ENCODE measurements at regions not wholly inside any gene's neighbourhood (a gene's known extent, or its start where the extent isn't known, plus 50 kb on each side); places are given as distances from the start of the nearest gene placed in this dataset.

DNA sequence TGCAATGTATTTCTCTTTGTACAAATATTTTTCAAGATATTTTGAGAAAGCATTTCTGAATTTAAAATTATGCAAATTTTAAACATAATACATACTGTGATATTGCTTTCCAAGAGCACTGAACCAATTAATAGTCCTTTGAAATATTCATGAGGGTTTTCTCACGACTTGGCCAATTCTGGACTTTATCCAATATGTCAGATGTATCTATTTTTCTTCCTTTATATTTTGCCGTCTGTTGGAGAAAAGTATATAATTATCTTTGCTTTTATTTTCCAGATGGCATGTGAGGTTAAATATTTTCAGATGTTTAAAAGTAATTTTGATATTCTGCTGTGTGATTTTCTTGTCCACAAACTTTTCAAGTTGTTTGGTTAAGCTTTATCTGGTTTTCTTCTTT is 378.9 kb downstream of the SLCO4C1 start:
- TF ChIP-seq, protein P1, sequence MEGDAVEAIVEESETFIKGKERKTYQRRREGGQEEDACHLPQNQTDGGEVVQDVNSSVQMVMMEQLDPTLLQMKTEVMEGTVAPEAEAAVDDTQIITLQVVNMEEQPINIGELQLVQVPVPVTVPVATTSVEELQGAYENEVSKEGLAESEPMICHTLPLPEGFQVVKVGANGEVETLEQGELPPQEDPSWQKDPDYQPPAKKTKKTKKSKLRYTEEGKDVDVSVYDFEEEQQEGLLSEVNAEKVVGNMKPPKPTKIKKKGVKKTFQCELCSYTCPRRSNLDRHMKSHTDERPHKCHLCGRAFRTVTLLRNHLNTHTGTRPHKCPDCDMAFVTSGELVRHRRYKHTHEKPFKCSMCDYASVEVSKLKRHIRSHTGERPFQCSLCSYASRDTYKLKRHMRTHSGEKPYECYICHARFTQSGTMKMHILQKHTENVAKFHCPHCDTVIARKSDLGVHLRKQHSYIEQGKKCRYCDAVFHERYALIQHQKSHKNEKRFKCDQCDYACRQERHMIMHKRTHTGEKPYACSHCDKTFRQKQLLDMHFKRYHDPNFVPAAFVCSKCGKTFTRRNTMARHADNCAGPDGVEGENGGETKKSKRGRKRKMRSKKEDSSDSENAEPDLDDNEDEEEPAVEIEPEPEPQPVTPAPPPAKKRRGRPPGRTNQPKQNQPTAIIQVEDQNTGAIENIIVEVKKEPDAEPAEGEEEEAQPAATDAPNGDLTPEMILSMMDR (IDR thresholded peaks at IDR 0.05; ENCODE audit: insufficient read depth, low read length, poor library complexity, severe bottlenecking), result no peak
- DNase-seq (ENCODE audit: extremely low read depth, insufficient read length), result no peak
- no peak overlapping the region for H3K4me3 ChIP-seq (replicated peaks; ENCODE audit: low read depth, low read length)
- no peaks in the 10 kb centered on the region for H3K36me3 ChIP-seq (ENCODE audit: control insufficient read depth, insufficient read depth, low read length)
- H3K27me3 ChIP-seq (replicated peaks; ENCODE audit: control insufficient read depth, insufficient read depth, low read length), result no peaks in the 10 kb centered on the region

DNA sequence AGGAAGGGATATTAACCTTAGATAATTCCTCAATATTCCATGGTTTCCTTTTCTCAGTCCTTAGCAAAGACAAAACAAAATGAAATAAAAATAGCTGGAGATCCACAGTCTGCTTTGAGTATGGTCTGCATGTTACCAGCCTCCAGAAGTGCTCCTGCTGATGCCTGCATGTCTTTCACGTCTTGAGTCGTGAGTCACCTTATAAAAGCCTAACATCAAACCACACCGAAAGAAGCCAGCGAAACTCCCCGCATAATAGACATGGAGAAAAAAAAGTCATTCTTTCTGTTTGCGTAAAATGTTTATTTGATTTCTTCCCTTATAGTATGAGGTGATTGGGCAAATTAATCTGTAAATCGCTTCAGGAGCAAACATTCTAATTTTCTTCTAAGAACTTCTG is 380.5 kb downstream of the SLCO4C1 start:
- Histone ChIP-seq H3K36me3 (ENCODE audit: control insufficient read depth, insufficient read depth, low read length) (no peaks in the 10 kb centered on the region), H3K4me3 (replicated peaks; ENCODE audit: low read depth, low read length) (no peak overlapping the region), H3K27me3 (replicated peaks; ENCODE audit: control insufficient read depth, insufficient read depth, low read length) (no peaks in the 10 kb centered on the region)
- TF ChIP-seq, protein P1 (IDR thresholded peaks at IDR 0.05; ENCODE audit: insufficient read depth, low read length, poor library complexity, severe bottlenecking), result no peak
- DNase-seq (ENCODE audit: extremely low read depth, insufficient read length), result no peak

DNA sequence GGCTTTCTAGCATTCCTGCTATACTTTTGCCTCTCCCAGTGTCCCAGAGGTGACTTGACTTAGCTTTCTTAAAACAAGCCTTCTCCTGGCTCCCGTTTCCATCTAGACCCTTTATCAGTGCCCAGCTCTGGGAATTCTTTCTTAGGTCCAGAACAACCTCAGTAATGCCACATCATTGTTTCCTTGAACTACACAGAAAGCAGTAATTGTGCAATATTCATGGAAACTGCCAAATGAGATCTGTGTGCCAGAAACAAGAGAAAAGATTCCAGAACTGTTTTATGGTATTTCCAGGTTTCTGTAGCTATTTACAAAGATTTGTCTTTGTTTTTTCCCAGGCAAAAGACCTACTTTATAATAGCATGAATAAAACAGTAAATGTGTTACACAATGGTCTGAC is 391.3 kb downstream of the SLCO4C1 start:
- H3K36me3 ChIP-seq (ENCODE audit: control insufficient read depth, insufficient read depth, low read length), result no peaks in the 10 kb centered on the region
- DNase-seq (ENCODE audit: extremely low read depth, insufficient read length), result no peak
- no peaks in the 10 kb centered on the region for H3K27me3 ChIP-seq (replicated peaks; ENCODE audit: control insufficient read depth, insufficient read depth, low read length)
- H3K4me3 ChIP-seq (replicated peaks; ENCODE audit: low read depth, low read length), result no peak overlapping the region
- TF ChIP-seq, protein P1 (IDR thresholded peaks at IDR 0.05; ENCODE audit: insufficient read depth, low read length, poor library complexity, severe bottlenecking), result no peak

DNA sequence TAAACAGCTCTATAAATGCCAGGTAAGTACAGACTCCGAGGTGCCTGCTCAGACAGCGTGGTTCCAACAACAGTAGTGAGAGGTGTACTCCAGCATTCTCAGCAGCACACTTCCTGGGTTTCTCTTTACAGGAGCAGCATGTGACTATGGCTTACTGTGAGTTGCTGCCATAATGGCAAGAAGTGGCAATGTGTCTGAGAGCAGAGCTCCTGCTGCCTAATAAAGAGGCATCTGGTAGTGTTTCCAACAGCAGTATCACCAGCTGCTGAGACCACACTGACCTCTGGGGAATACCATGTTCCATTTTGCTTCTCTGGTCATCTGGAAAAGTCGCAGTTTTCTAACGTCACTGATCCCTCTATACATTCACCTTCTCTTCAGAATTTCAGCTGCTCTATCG is 398.2 kb downstream of the SLCO4C1 start:
- no peaks in the 10 kb centered on the region for H3K36me3 ChIP-seq (ENCODE audit: control insufficient read depth, insufficient read depth, low read length)
- TF ChIP-seq, protein P1 (IDR thresholded peaks at IDR 0.05; ENCODE audit: insufficient read depth, low read length, poor library complexity, severe bottlenecking), result no peak
- H3K27me3 ChIP-seq (replicated peaks; ENCODE audit: control insufficient read depth, insufficient read depth, low read length), result no peaks in the 10 kb centered on the region
- no peak for DNase-seq (ENCODE audit: extremely low read depth, insufficient read length)
- no peak overlapping the region for H3K4me3 ChIP-seq (replicated peaks; ENCODE audit: low read depth, low read length)

DNA sequence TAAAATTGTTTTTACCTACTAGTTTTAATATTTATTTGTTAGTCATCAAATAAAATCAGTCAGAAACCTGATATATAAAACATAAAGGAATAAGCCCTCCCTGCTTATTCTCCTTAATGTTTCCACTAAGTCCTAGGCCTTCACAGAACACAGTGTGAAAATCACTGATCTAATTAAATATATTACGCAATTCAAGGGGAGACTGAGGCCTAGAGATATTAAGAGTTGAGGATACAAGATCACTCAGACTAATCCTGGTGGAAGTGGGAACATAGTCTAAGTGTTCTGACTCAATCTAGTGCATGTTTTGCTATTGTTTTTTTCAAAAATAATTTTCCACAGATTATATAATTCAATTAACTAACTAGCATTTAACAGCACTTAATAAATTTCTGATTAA is 401.1 kb downstream of the SLCO4C1 start:
- DNase-seq (ENCODE audit: extremely low read depth, insufficient read length), result no peak
- Histone ChIP-seq H3K4me3 (replicated peaks; ENCODE audit: low read depth, low read length) (no peak overlapping the region), H3K27me3 (replicated peaks; ENCODE audit: control insufficient read depth, insufficient read depth, low read length) (no peaks in the 10 kb centered on the region), H3K36me3 (ENCODE audit: control insufficient read depth, insufficient read depth, low read length) (no peaks in the 10 kb centered on the region)
- TF ChIP-seq, protein P1 (IDR thresholded peaks at IDR 0.05; ENCODE audit: insufficient read depth, low read length, poor library complexity, severe bottlenecking), result no peak

DNA sequence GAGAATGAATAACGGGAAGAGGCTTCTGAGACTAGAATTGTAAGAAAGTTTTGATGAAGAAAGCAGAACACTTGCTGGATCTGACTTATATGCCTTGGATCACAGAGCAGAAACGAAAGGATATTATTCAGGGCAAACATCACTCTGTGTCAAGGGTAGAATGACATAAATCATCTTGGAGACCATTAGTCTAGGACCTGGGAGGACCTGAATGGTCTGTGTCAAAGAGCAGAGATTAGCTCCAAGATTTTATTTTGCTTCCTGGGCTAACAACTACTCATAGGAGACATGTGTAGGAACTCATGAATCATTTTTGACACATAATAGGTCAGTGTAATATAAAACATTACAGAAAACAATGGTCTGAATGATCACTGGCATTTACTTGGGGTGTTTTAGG is 417.9 kb downstream of the SLCO4C1 start:
- Histone ChIP-seq H3K27me3 (replicated peaks; ENCODE audit: control insufficient read depth, insufficient read depth, low read length) (no peaks in the 10 kb centered on the region), H3K4me3 (replicated peaks; ENCODE audit: low read depth, low read length) (no peak overlapping the region), H3K36me3 (ENCODE audit: control insufficient read depth, insufficient read depth, low read length) (no peaks in the 10 kb centered on the region)
- DNase-seq (ENCODE audit: extremely low read depth, insufficient read length), result no peak
- TF ChIP-seq, protein P1 (IDR thresholded peaks at IDR 0.05; ENCODE audit: insufficient read depth, low read length, poor library complexity, severe bottlenecking), result no peak

Measured in GM06990 (cell line).